ENCODE measurements at regions not wholly inside any gene's neighbourhood (a gene's known extent, or its start where the extent isn't known, plus 50 kb on each side); places are given as distances from the start of the nearest gene placed in this dataset.

DNA sequence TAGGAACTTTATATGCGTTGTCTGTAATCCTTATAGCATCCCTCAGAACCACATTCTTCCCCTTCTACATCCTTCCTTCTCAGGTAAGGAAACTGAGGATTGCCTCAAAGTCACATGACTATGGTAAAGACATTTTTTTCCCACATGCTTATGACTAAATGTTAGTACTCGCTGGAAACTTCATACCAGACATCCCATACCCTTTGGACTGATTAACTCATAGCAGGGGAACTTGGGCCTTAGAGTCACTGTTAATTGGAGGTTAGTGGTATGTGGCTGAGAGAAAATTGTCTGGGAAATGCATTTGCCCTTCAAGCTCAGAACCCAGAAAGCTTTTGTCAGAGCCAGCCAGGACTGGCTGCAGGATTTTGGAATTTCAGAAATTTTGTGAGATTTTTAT lies 155.0 kb downstream of the RELL1 start:
- Histone ChIP-seq H2AFZ (ENCODE audit: low read depth) (no peak overlapping the region), H3K79me2 (ENCODE audit: insufficient read depth) (no peaks in the 10 kb centered on the region), H3K36me3 (replicated peaks in 1 of 2; ENCODE audit: control insufficient read depth in 1 of 2, insufficient read depth in 2 of 2, low read length in 1 of 2) (no peaks in the 10 kb centered on the region), H3K9me2 (no peaks in the 10 kb centered on the region), H3K4me3 (ENCODE audit: low read depth in 2 of 2, low read length in 1 of 2) (no peak overlapping the region), H3K27me3 (ENCODE audit: insufficient read depth) (no peaks in the 10 kb centered on the region), H3F3A (replicated peaks; ENCODE audit: insufficient read depth) (peaks cover 2% of the 10 kb centered on the region), H3K27ac (ENCODE audit: low read depth in 2 of 2, low read length in 1 of 2) (no peak overlapping the region), H3K4me1 (ENCODE audit: control insufficient read depth in 1 of 2, insufficient read depth in 2 of 2, low read depth in 1 of 2, low read length in 1 of 2) (no peaks in the 10 kb centered on the region), H3K4me2 (no peak overlapping the region), H3K9me3 (no peaks in the 10 kb centered on the region), H3K9ac (no peak overlapping the region), H4K20me1 (ENCODE audit: insufficient read depth) (no peaks in the 10 kb centered on the region)
- WGBS (ENCODE audit: low lambda C conversion rate), result 28% methylated on average over 2 of the region's 2 CpGs
- ChIA-PET POLR2A (no interaction called here), CTCF (no interaction called here)
- no peak for TF ChIP-seq RAD21 (IDR thresholded peaks at IDR 0.05; ENCODE audit: low read length)
- TF ChIP-seq EZH2phosphoT487 (IDR thresholded peaks at IDR 0.05; ENCODE audit: borderline replicate concordance, low read depth), result no peak
- TF ChIP-seq GABPA (IDR thresholded peaks at IDR 0.05; ENCODE audit: low read depth), result no peak
- TF ChIP-seq MXI1 (IDR thresholded peaks at IDR 0.05; ENCODE audit: low read depth, low read length), result no peak
- TF ChIP-seq CHD2 (IDR thresholded peaks at IDR 0.05; ENCODE audit: low read length, partially characterized antibody), result no peak
- TF ChIP-seq POLR2AphosphoS5 (IDR thresholded peaks at IDR 0.05; ENCODE audit: low read depth, low read length), result no peak
- no peak for TF ChIP-seq TEAD4 (IDR thresholded peaks at IDR 0.05; ENCODE audit: borderline replicate concordance, insufficient read depth)
- TF ChIP-seq TCF12 (IDR thresholded peaks at IDR 0.05), result no peak
- no peak for TF ChIP-seq RCOR1 (IDR thresholded peaks at IDR 0.05; ENCODE audit: low read length)
- no peak for TF ChIP-seq RFX5 (IDR thresholded peaks at IDR 0.05; ENCODE audit: low read length)
- no peak for DNase-seq

GRCh38 chr4:37530451-37530850 lies 155.7 kb downstream of the RELL1 start:
- no peak for TF ChIP-seq FOXM1 (IDR thresholded peaks at IDR 0.05; ENCODE audit: low read depth)
- no peak for TF ChIP-seq RCOR1 (IDR thresholded peaks at IDR 0.05; ENCODE audit: low read length)
- TF ChIP-seq TAF1 (IDR thresholded peaks at IDR 0.05; ENCODE audit: borderline replicate concordance, low read depth, low read length), result no peak
- TF ChIP-seq EP300 (IDR thresholded peaks at IDR 0.05; ENCODE audit: borderline replicate concordance in 1 of 2, low read depth in 1 of 2, low read length in 1 of 2), result no peak
- TF ChIP-seq, protein P1, sequence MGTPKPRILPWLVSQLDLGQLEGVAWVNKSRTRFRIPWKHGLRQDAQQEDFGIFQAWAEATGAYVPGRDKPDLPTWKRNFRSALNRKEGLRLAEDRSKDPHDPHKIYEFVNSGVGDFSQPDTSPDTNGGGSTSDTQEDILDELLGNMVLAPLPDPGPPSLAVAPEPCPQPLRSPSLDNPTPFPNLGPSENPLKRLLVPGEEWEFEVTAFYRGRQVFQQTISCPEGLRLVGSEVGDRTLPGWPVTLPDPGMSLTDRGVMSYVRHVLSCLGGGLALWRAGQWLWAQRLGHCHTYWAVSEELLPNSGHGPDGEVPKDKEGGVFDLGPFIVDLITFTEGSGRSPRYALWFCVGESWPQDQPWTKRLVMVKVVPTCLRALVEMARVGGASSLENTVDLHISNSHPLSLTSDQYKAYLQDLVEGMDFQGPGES (IDR thresholded peaks at IDR 0.05; ENCODE audit: low read depth, low read length), result no peak
- TF ChIP-seq ELF1 (IDR thresholded peaks at IDR 0.05), result no peak
- TF ChIP-seq, protein P2, sequence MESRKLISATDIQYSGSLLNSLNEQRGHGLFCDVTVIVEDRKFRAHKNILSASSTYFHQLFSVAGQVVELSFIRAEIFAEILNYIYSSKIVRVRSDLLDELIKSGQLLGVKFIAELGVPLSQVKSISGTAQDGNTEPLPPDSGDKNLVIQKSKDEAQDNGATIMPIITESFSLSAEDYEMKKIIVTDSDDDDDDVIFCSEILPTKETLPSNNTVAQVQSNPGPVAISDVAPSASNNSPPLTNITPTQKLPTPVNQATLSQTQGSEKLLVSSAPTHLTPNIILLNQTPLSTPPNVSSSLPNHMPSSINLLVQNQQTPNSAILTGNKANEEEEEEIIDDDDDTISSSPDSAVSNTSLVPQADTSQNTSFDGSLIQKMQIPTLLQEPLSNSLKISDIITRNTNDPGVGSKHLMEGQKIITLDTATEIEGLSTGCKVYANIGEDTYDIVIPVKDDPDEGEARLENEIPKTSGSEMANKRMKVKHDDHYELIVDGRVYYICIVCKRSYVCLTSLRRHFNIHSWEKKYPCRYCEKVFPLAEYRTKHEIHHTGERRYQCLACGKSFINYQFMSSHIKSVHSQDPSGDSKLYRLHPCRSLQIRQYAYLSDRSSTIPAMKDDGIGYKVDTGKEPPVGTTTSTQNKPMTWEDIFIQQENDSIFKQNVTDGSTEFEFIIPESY (IDR thresholded peaks at IDR 0.05; ENCODE audit: borderline replicate concordance, low read depth), result no peak
- no peak overlapping the region for H3K4me3 ChIP-seq (ENCODE audit: low read depth in 2 of 2, low read length in 1 of 2)
- H3K4me2 ChIP-seq, result no peak overlapping the region
- no peak for DNase-seq
- no peaks in the 10 kb centered on the region for H3K27me3 ChIP-seq (ENCODE audit: insufficient read depth)
- H3K4me1 ChIP-seq (ENCODE audit: control insufficient read depth in 1 of 2, insufficient read depth in 2 of 2, low read depth in 1 of 2, low read length in 1 of 2), result no peaks in the 10 kb centered on the region
- no peaks in the 10 kb centered on the region for H3K36me3 ChIP-seq (replicated peaks in 1 of 2; ENCODE audit: control insufficient read depth in 1 of 2, insufficient read depth in 2 of 2, low read length in 1 of 2)
- H3K27ac ChIP-seq (ENCODE audit: low read depth in 2 of 2, low read length in 1 of 2), result no peak overlapping the region
- H3K79me2 ChIP-seq (ENCODE audit: insufficient read depth), result no peaks in the 10 kb centered on the region
- H4K20me1 ChIP-seq (ENCODE audit: insufficient read depth), result no peaks in the 10 kb centered on the region
- ChIA-PET CTCF (no interaction called here), POLR2A (no interaction called here)
- H3F3A ChIP-seq (replicated peaks; ENCODE audit: insufficient read depth), result peaks cover 2% of the 10 kb centered on the region
- no peak overlapping the region for H3K9ac ChIP-seq
- H2AFZ ChIP-seq (ENCODE audit: low read depth), result no peak overlapping the region
- no peaks in the 10 kb centered on the region for H3K9me3 ChIP-seq
- H3K9me2 ChIP-seq, result no peaks in the 10 kb centered on the region
- 15% methylated on average over 9 of the region's 9 CpGs for WGBS (ENCODE audit: low lambda C conversion rate)

Measured in SK-N-SH (cell line).